ENCODE measurements at regions not wholly inside any gene's neighbourhood (a gene's known extent, or its start where the extent isn't known, plus 50 kb on each side); places are given as distances from the start of the nearest gene placed in this dataset.

DNA sequence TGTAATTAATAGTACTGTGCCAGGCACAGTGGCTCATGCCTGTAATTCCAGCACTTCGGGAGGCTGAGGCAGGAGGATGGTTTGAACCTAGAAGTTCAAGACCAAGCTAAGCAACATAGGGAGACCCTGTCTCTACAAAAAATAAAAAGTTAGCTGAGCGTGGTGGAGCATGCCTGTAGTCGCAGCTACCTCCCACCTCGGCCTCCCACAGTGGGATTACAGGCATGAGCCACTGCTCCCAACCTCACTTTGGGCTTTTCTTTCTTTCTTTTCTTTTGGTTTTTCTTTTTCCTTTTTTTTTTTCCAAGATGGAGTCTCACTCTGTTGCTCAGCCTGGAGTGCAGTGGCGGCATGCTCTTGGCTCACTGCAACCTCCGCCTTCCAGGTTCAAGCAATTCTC, 137.8 kb downstream of the MRM1 start:
- Histone ChIP-seq H3K4me3 (no peak overlapping the region), H3K27ac (no peak overlapping the region), H4K20me1 (ENCODE audit: insufficient read depth, poor library complexity, severe bottlenecking) (no peaks in the 10 kb centered on the region), H3K27me3 (peaks cover 14% of the 10 kb centered on the region), H3K4me1 (ENCODE audit: insufficient read depth) (no peaks in the 10 kb centered on the region), H2AFZ (no peak overlapping the region), H3K9me2 (replicated peaks; ENCODE audit: insufficient read depth) (no peaks in the 10 kb centered on the region), H3K36me3 (replicated peaks; ENCODE audit: insufficient read depth, low read depth) (no peaks in the 10 kb centered on the region), H3K4me2 (no peak overlapping the region), H3K9me3 (ENCODE audit: low read depth) (no peaks in the 10 kb centered on the region), H3K79me2 (no peaks in the 10 kb centered on the region)
- TF ChIP-seq CTCF (IDR thresholded peaks at IDR 0.05; ENCODE audit: poor library complexity) (no peak), EZH2phosphoT487 (IDR thresholded peaks at IDR 0.05; ENCODE audit: low read depth, severe bottlenecking, unreplicated experiment) (no peak), EZH2 (IDR thresholded peaks at IDR 0.05; ENCODE audit: borderline replicate concordance) (no peak)
- WGBS (ENCODE audit: low lambda C conversion rate, missing lambda C conversion rate) = 90% methylated on average over 6 of the region's 6 CpGs
- no peak for DNase-seq (ENCODE audit: low spot score)

- Histone ChIP-seq H2AFZ (no peak overlapping the region), H3K9me3 (ENCODE audit: low read depth) (no peaks in the 10 kb centered on the region), H4K20me1 (ENCODE audit: insufficient read depth, poor library complexity, severe bottlenecking) (no peaks in the 10 kb centered on the region), H3K4me3 (no peak overlapping the region), H3K79me2 (no peaks in the 10 kb centered on the region), H3K27me3 (peaks cover 16% of the 10 kb centered on the region), H3K27ac (no peak overlapping the region), H3K9me2 (replicated peaks; ENCODE audit: insufficient read depth) (no peaks in the 10 kb centered on the region), H3K36me3 (replicated peaks; ENCODE audit: insufficient read depth, low read depth) (no peaks in the 10 kb centered on the region), H3K4me1 (ENCODE audit: insufficient read depth) (no peaks in the 10 kb centered on the region), H3K4me2 (no peak overlapping the region)
- WGBS (ENCODE audit: low lambda C conversion rate, missing lambda C conversion rate) = 79% methylated on average over 8 of the region's 8 CpGs
- no peak for DNase-seq (ENCODE audit: low spot score)
- TF ChIP-seq EZH2 (IDR thresholded peaks at IDR 0.05; ENCODE audit: borderline replicate concordance) (no peak), CTCF (IDR thresholded peaks at IDR 0.05; ENCODE audit: poor library complexity) (no peak), EZH2phosphoT487 (IDR thresholded peaks at IDR 0.05; ENCODE audit: low read depth, severe bottlenecking, unreplicated experiment) (no peak)
Observed at GRCh38 chr17:36740157-36740556, 138.8 kb downstream of the MRM1 start.

DNA sequence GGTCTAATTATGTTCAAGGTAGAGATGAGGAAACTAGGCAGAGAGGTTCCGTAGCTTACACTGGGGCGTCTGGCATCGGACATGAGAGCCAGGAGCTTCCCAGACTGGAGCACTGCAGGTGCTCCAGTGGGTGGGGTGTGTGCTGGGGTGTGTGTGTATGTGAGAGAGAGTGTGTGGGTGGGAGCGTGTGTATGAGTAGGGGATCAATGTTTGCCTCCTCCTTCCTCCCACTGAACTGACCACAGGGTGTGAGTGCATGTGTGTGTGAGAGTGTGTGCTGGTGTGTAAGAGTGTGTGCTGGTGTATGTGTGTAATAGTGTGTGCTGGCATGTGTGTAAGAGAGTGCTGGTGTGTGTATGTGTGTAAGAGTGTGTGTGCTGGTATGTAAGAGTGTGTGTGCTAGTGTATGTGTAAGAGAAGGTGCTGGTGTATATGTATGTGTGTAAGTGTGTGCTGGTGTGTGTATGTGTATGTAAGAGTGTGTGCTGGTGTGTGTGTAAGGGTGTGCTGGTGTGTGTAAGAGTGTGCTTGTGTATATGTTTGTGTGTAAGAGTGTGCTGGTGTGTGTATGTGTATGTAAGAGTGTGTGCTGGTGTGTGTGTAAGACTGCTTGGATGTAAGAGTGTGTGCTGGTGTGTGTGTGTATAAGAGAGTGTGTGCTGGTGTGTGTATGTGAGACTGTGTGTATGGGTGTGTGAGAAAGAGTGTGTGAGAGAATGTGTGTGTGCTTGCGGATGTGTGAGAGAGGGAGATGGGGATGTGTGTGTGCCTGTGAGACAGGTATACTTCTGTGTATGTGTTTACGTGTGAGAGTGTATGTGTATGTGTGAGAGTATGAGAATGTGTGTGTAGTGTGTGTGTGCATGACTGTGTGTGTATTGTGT, 139.9 kb downstream of the MRM1 start:
- peaks cover 14% of the 10 kb centered on the region for H3K27me3 ChIP-seq
- no peak overlapping the region for H3K4me2 ChIP-seq
- H3K9me3 ChIP-seq (ENCODE audit: low read depth) = no peaks in the 10 kb centered on the region
- no peaks in the 10 kb centered on the region for H3K4me1 ChIP-seq (ENCODE audit: insufficient read depth)
- H2AFZ ChIP-seq = no peak overlapping the region
- no peak overlapping the region for H3K27ac ChIP-seq
- no peaks in the 10 kb centered on the region for H3K9me2 ChIP-seq (replicated peaks; ENCODE audit: insufficient read depth)
- no peaks in the 10 kb centered on the region for H3K79me2 ChIP-seq
- no peaks in the 10 kb centered on the region for H3K36me3 ChIP-seq (replicated peaks; ENCODE audit: insufficient read depth, low read depth)
- WGBS (ENCODE audit: low lambda C conversion rate, missing lambda C conversion rate) = 90% methylated on average over 6 of the region's 6 CpGs
- no peak overlapping the region for H3K4me3 ChIP-seq
- no peaks in the 10 kb centered on the region for H4K20me1 ChIP-seq (ENCODE audit: insufficient read depth, poor library complexity, severe bottlenecking)
- TF ChIP-seq EZH2phosphoT487 (IDR thresholded peaks at IDR 0.05; ENCODE audit: low read depth, severe bottlenecking, unreplicated experiment) (no peak), CTCF (IDR thresholded peaks at IDR 0.05; ENCODE audit: poor library complexity) (no peak), EZH2 (IDR thresholded peaks at IDR 0.05; ENCODE audit: borderline replicate concordance) (no peak)
- DNase-seq (ENCODE audit: low spot score) = no peak

Measured in hepatocyte (in vitro differentiated cells).